ENCODE measurements at regions not wholly inside any gene's neighbourhood (a gene's known extent, or its start where the extent isn't known, plus 50 kb on each side); places are given as distances from the start of the nearest gene placed in this dataset.
"Not testable (repeated sequence)": the region's sequence is repeated elsewhere in the genome, so short reads cannot be mapped to it uniquely, and the experiment has no call there.

DNA sequence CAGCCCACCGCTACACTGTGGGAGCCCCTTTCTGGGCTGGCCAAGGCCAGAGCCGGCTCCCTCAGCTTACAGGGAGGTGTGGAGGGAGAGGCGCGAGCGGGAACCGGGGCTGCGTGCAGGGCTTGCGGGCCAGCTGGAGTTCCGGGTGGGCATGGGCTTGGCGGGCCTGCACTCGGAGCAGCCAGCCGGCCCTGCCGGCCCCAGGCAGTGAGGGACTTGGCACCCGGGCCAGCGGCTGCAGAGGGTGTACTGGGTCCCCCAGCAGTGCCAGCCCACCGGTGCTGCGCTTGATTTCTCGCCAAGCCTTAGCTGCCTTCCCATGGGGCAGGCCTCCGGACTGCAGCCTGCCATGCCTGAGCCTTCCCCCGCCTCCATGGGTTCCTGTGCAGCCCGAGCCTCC, 306.2 kb downstream of the PPP4R3C start:
- not testable (repeated sequence) for ATAC-seq
- WGBS = 94% methylated on average over 21 of the region's 21 CpGs

DNA sequence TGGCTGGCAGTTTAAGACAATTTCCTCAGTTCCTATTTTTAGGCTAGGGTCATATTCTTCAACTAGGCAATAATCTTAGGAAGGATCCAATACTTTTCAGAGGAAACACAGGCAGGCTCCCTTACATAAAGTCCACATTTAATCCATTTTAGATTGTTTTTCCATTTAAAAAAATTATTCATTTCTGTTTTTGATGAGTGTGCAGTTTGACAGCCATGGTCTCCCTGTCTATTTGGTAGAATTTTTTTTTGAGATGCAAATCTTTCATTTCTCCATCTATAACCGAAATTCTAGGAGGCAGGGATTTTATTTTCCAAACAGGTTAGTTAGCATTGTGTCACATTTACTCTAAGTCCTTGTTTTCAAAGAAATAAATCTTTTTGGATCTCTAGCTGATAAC, 326.8 kb downstream of the PPP4R3C start:
- Histone ChIP-seq H3K27ac (ENCODE audit: low read length) (no peak overlapping the region), H3K9me3 (ENCODE audit: control insufficient read depth, low read length) (no peaks in the 10 kb centered on the region), H3K27me3 (ENCODE audit: control insufficient read depth, insufficient read depth) (no peaks in the 10 kb centered on the region), H3K4me3 (ENCODE audit: low read length) (no peak overlapping the region), H3K4me1 (ENCODE audit: control insufficient read depth, insufficient read depth, low read length) (no peaks in the 10 kb centered on the region)
- DNase-seq = no peak
- intact Hi-C loops (cut with DNase I) = no loop called here
- ATAC-seq = no peak
- 86% methylated on average over 1 of the region's 1 CpG for WGBS

More for the DNA sequence above, 306.2 kb downstream of the PPP4R3C start:
- H3K27ac ChIP-seq (ENCODE audit: low read length); H3K4me3 ChIP-seq (ENCODE audit: low read length); H3K27me3 ChIP-seq (ENCODE audit: control insufficient read depth, insufficient read depth); H3K4me1 ChIP-seq (ENCODE audit: control insufficient read depth, insufficient read depth, low read length); intact Hi-C loops (cut with DNase I); H3K9me3 ChIP-seq (ENCODE audit: control insufficient read depth, low read length): not testable (repeated sequence)
- peak in 1 of 3 donors; percentile 35 for DNase-seq

DNA sequence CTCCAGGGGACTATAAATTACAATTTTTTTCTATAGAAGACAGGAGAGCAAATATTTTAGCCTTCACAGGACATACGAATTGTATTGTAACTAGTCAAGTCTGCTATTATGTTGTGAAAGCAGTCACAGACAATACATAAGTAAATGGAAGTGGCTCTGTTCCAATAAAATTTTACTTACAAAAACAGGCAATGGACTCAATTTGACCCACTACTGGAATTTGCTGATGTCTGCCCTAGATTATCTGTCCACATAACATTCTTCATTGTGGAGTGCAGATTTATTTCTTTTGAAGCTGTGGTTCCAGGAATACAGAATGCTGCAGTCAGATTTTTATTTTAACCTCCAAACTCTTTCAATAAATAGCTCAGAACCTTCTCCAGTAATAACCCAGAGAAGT, 330.3 kb downstream of the PPP4R3C start:
- Histone ChIP-seq H3K9me3 (ENCODE audit: control insufficient read depth, low read length) (no peaks in the 10 kb centered on the region), H3K27me3 (ENCODE audit: control insufficient read depth, insufficient read depth) (no peaks in the 10 kb centered on the region), H3K4me1 (ENCODE audit: control insufficient read depth, insufficient read depth, low read length) (no peaks in the 10 kb centered on the region), H3K4me3 (ENCODE audit: low read length) (no peak overlapping the region), H3K27ac (ENCODE audit: low read length) (no peak overlapping the region)
- WGBS = 56% methylated on average over 1 of the region's 1 CpG
- no peak for DNase-seq
- ATAC-seq = no peak
- intact Hi-C loops (cut with DNase I) = no loop called here

DNA sequence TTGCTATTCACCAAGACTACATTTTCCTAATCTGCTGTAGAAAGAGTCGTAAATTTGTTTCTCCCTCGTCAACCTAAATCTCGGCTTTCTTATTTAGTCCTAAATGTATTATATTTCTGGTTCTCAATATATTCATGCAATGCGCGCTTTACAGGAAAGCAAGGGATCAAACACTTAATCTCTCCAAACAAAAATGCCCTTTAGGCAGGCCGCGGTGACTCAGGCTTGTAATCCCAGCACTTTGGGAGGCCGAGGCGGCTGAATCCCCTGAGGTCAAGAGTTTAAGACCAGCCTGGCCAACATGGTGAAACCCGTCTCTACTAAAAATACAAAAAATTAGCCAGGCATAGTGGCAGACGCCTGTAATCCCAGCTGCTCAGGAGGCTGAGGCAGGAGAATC, 376.0 kb downstream of the PPP4R3C start:
- H3K27me3 ChIP-seq (ENCODE audit: control insufficient read depth, insufficient read depth); DNase-seq; H3K4me1 ChIP-seq (ENCODE audit: control insufficient read depth, insufficient read depth, low read length); intact Hi-C loops (cut with DNase I); ATAC-seq; H3K27ac ChIP-seq (ENCODE audit: low read length); H3K9me3 ChIP-seq (ENCODE audit: control insufficient read depth, low read length); H3K4me3 ChIP-seq (ENCODE audit: low read length): not testable (repeated sequence)
- WGBS = 87% methylated on average over 11 of the region's 11 CpGs

DNA sequence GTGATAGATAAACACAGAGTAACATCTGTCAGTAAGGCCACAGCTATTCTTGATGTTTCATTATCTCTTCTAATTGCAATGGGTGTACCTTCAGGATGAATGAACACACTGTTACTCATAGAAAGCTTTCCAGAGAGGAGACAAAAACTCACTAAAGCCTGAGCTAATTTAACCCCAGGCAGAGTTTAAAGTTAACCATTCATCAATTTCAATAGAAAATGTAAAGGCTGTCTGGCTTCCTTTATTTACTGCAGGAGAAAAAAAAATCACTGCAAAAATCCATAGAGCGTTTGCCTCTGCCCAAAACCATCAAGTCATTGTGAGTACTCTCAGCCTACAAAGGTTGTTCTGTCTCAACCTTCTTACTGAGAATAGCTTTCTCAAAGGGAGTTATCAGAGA, 376.9 kb downstream of the PPP4R3C start:
- no peak for DNase-seq
- Histone ChIP-seq H3K4me3 (ENCODE audit: low read length) (no peak overlapping the region), H3K27me3 (ENCODE audit: control insufficient read depth, insufficient read depth) (no peaks in the 10 kb centered on the region), H3K27ac (ENCODE audit: low read length) (no peak overlapping the region), H3K4me1 (ENCODE audit: control insufficient read depth, insufficient read depth, low read length) (no peaks in the 10 kb centered on the region), H3K9me3 (ENCODE audit: control insufficient read depth, low read length) (no peaks in the 10 kb centered on the region)
- 84% methylated on average over 1 of the region's 1 CpG for WGBS
- ATAC-seq = no peak
- intact Hi-C loops (cut with DNase I) = no loop called here

DNA sequence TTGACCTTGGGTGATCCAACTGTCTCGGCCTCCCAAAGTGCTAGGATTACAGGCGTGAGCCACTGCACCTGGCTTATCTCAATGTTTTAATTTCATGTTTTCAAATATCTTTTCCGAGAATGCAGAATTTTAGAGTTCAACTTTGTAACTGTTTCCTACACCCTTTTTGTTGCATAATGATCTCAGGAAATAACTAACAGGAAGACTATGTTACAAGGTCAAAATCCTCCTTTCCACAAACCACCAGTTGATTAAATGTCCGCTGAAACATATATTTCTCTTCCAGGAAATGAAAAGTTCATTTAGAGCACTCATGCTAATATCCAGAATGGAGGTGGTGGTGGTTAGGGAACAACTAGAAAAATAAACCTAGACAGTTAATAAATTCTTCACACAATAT, 377.8 kb downstream of the PPP4R3C start:
- no peak overlapping the region for H3K27ac ChIP-seq (ENCODE audit: low read length)
- WGBS = 69% methylated on average over 4 of the region's 4 CpGs

DNA sequence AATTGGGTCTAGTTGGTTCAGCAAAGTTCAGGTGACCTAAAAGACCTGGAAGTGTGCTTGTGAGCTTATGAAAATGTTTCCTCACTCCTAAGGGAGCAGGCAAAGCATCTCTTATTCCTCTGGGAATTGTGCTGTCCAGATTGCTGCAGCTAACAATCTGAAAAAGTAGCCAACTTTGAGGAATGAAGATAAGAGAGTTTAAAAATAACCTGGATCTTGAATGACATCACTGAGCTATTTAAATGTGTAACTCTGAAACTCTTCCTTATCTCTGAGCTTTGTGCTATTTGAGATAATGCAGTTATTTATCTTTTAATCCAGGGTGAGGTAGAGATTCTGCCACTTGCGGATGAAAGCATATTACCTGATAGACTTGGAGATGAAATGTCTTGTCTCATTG, 384.8 kb downstream of the PPP4R3C start:
- no peak for DNase-seq
- ATAC-seq = no peak
- Histone ChIP-seq H3K4me1 (ENCODE audit: control insufficient read depth, insufficient read depth, low read length) (no peaks in the 10 kb centered on the region), H3K27me3 (ENCODE audit: control insufficient read depth, insufficient read depth) (no peaks in the 10 kb centered on the region), H3K9me3 (ENCODE audit: control insufficient read depth, low read length) (no peaks in the 10 kb centered on the region), H3K4me3 (ENCODE audit: low read length) (no peak overlapping the region), H3K27ac (ENCODE audit: low read length) (no peak overlapping the region)
- WGBS = 20% methylated on average over 1 of the region's 1 CpG
- intact Hi-C loops (cut with DNase I) = no loop called here

More for the DNA sequence above, 377.8 kb downstream of the PPP4R3C start:
- DNase-seq (no peak), ATAC-seq (no peak)
- Histone ChIP-seq H3K4me3 (ENCODE audit: low read length) (no peak overlapping the region), H3K9me3 (ENCODE audit: control insufficient read depth, low read length) (no peaks in the 10 kb centered on the region), H3K27me3 (ENCODE audit: control insufficient read depth, insufficient read depth) (no peaks in the 10 kb centered on the region), H3K4me1 (ENCODE audit: control insufficient read depth, insufficient read depth, low read length) (no peaks in the 10 kb centered on the region)
- intact Hi-C loops (cut with DNase I) = no loop called here

DNA sequence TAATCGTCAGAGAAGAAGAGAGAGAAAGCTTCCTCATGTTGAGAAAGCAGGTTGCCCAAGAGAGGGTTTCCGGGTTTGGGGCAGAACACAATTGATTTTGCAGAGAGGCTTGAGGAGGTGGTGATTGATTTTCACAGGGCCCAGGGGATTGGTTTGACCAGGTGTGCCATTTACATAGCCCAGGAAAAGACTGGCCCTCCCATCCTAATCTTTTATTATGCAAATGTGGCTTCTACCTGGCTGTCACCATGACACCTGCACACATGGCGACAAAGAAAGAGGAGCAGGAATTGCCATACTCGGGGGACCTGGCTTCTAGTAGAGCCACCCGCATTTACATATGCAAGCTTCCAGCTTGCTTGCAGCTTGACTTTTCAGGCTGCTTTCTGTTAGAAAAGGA, 405.3 kb downstream of the PPP4R3C start:
- Histone ChIP-seq H3K4me1 (ENCODE audit: control insufficient read depth, insufficient read depth, low read length) (no peaks in the 10 kb centered on the region), H3K9me3 (ENCODE audit: control insufficient read depth, low read length) (no peaks in the 10 kb centered on the region), H3K27ac (ENCODE audit: low read length) (no peak overlapping the region), H3K4me3 (ENCODE audit: low read length) (no peak overlapping the region), H3K27me3 (ENCODE audit: control insufficient read depth, insufficient read depth) (no peaks in the 10 kb centered on the region)
- WGBS = 84% methylated on average over 5 of the region's 5 CpGs
- intact Hi-C loops (cut with DNase I) = no loop called here
- ATAC-seq (no peak), DNase-seq (no peak)

DNA sequence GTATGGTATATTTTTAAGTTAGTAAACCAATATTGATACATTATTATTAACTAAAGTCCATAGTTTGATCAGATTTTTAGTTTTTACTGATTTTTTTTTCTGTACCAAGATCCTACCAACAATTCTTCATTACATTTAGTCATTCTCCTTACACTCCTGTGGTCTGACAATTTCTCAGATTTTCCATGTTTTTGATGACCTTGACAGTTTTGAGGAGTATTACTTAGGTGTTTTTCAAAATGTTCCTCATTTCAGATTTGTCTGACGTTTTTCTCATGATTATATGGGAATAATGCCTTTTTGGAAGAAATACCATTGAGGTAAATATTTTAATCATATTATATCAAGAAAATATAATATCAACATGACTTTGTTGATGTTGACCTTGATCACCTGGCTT, 423.8 kb downstream of the PPP4R3C start:
- Histone ChIP-seq H3K27me3 (ENCODE audit: control insufficient read depth, insufficient read depth) (no peaks in the 10 kb centered on the region), H3K9me3 (ENCODE audit: control insufficient read depth, low read length) (no peaks in the 10 kb centered on the region), H3K4me3 (ENCODE audit: low read length) (no peak overlapping the region), H3K4me1 (ENCODE audit: control insufficient read depth, insufficient read depth, low read length) (no peaks in the 10 kb centered on the region), H3K27ac (ENCODE audit: low read length) (no peak overlapping the region)
- intact Hi-C loops (cut with DNase I) = no loop called here
- 59% methylated on average over 1 of the region's 1 CpG for WGBS
- DNase-seq = no peak
- no peak for ATAC-seq

DNA sequence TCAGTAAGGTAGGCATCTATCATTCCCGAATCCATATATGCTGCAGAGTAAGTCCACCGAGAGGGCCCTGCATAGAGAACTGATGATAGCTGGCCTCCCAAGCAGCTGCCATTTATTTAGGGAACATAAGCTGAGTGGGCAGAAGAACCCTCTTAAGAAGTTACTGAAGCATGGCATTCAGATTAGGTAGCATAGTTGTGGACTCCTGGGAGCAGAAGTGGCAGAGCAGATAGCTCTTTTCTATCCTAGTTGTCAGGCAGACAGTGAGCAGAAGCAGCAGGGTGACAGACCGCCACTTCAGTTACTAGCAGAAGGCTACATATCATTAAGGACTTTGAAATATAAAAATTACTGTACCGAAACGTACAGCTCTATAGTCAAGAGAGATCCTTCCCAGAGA, 454.7 kb downstream of the PPP4R3C start:
- 47% methylated on average over 5 of the region's 5 CpGs for WGBS
- intact Hi-C loops (cut with DNase I) = no loop called here

DNA sequence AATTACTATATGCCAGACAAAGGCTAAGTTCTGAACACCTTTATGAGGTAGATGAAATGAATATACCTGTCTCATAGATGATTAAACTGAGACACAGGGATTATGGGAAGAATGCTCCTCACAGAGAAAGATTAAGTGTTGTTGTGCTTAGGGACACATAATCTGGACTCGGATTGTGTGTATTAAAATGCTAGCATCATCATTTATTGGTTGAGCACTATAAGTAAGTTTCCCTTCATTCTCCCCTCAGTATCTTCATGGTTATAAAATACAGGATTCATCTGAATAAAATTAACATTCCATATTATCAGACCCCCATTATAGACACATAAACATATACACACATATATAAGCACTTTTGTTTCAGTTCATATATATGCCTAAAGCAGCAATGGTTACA, 463.5 kb downstream of the PPP4R3C start:
- Histone ChIP-seq H3K4me1 (ENCODE audit: control insufficient read depth, insufficient read depth, low read length) (no peaks in the 10 kb centered on the region), H3K4me3 (ENCODE audit: low read length) (no peak overlapping the region), H3K27me3 (ENCODE audit: control insufficient read depth, insufficient read depth) (no peaks in the 10 kb centered on the region), H3K27ac (ENCODE audit: low read length) (no peak overlapping the region), H3K9me3 (ENCODE audit: control insufficient read depth, low read length) (no peaks in the 10 kb centered on the region)
- 85% methylated on average over 1 of the region's 1 CpG for WGBS
- no peak for ATAC-seq
- intact Hi-C loops (cut with DNase I) = no loop called here
- no peak for DNase-seq

More for the DNA sequence above, 454.7 kb downstream of the PPP4R3C start:
- Histone ChIP-seq H3K9me3 (ENCODE audit: control insufficient read depth, low read length) (no peaks in the 10 kb centered on the region), H3K27me3 (ENCODE audit: control insufficient read depth, insufficient read depth) (no peaks in the 10 kb centered on the region), H3K4me3 (ENCODE audit: low read length) (no peak overlapping the region), H3K4me1 (ENCODE audit: control insufficient read depth, insufficient read depth, low read length) (no peaks in the 10 kb centered on the region), H3K27ac (ENCODE audit: low read length) (no peak overlapping the region)
- ATAC-seq = no peak
- no peak for DNase-seq

DNA sequence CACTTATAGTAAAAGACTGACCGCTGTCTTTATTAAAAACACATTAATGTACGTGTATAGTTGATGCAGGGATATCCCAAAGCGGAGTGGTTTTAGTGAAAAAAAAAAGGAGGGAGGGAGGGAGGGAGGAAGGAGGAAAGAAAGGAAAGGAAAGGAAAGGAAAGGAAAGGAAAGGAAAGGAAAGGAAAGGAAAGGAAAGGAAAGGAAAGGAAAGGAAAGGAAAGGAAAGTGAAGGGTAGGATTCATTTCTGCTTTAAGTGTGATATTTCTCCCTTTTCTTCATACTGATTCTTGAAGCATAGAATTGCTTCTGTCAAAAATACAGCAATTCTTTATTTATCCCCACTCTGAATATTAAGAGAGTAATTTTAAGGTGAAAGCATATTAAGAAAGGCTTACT, 504.9 kb downstream of the PPP4R3C start:
- intact Hi-C loops (cut with DNase I) = no loop called here
- Histone ChIP-seq H3K9me3 (ENCODE audit: control insufficient read depth, low read length) (no peaks in the 10 kb centered on the region), H3K27me3 (ENCODE audit: control insufficient read depth, insufficient read depth) (no peaks in the 10 kb centered on the region), H3K4me3 (ENCODE audit: low read length) (no peak overlapping the region), H3K27ac (ENCODE audit: low read length) (no peak overlapping the region), H3K4me1 (ENCODE audit: control insufficient read depth, insufficient read depth, low read length) (no peaks in the 10 kb centered on the region)
- ATAC-seq (no peak), DNase-seq (no peak)
- WGBS = 67% methylated on average over 3 of the region's 3 CpGs

Measured in right cardiac atrium (tissue), 5 donors.